OCI-LY3 (cell line): ENCODE measurements at regions not wholly inside any gene's neighbourhood (a gene's known extent, or its start where the extent isn't known, plus 50 kb on each side); places are given as distances from the start of the nearest gene placed in this dataset.

Experiments
- CTCF ChIP-seq: fragments of 200-600, 300-600 bp; sonication (generic); IDR thresholded peaks from 2 replicates; pipeline ENCODE4 v1.5.1; 2014; ENCODE audit warnings: antibody characterized with exemption, low read length, low read depth
- EZH2phosphoT487 ChIP-seq: fragments of 200-600 bp; shearing (Covaris generic); IDR thresholded peaks from 2 replicates; pipeline ENCODE4 v1.6.1; 2018; ENCODE audit warnings: antibody characterized with exemption, mixed run types, low read depth

GRCh38 chr6:14292119-14292518 is 174.5 kb downstream of the CD83 start:
- TF ChIP-seq CTCF (no peak), EZH2phosphoT487 (no peak)
